PFSK-1 (cell line): ENCODE measurements at regions not wholly inside any gene's neighbourhood (a gene's known extent, or its start where the extent isn't known, plus 50 kb on each side); places are given as distances from the start of the nearest gene placed in this dataset.

Experiments used
- POLR2AphosphoS5 ChIP-seq: IDR thresholded peaks from 2 replicates; pipeline ENCODE4 v1.6.1; 2012; ENCODE audit warnings: low read depth, mild to moderate bottlenecking, control low read depth, low read length, moderate library complexity
- REST ChIP-seq, 2 experiments: IDR thresholded peaks; 2 replicates each; pipeline versions ENCODE4 v1.6.1 to v1.8.0; 2011 to 2012; ENCODE audit warnings: low read depth in 2 of 2, low read length in 2 of 2, control low read depth in 1 of 2, inconsistent platforms in 1 of 2, mild to moderate bottlenecking in 1 of 2, moderate library complexity in 1 of 2; ENCODE audit not compliant: insufficient read depth in 1 of 2
- SIN3A ChIP-seq: IDR thresholded peaks from 2 replicates; pipeline ENCODE4 v1.6.1; 2012; ENCODE audit warnings: mild to moderate bottlenecking, low read length, moderate library complexity, borderline replicate concordance; ENCODE audit not compliant: insufficient read depth
- TAF1 ChIP-seq: IDR thresholded peaks from 2 replicates; pipeline ENCODE4 v1.6.1; 2012; ENCODE audit warnings: low read length, control low read depth, borderline replicate concordance; ENCODE audit not compliant: insufficient read depth

GRCh38 chr2:128370468-128371247, 52.0 kb upstream of the HS6ST1 start:
- TF ChIP-seq POLR2AphosphoS5 (no peak), TAF1 (no peak), REST (IDR thresholded peaks at IDR 0.05; ENCODE audit: insufficient read depth in 1 of 2, low read depth in 2 of 2, low read length in 2 of 2) (no peak), SIN3A (no peak)
